ENCODE measurements at regions not wholly inside any gene's neighbourhood (a gene's known extent, or its start where the extent isn't known, plus 50 kb on each side); places are given as distances from the start of the nearest gene placed in this dataset.
"Not testable (repeated sequence)": the region's sequence is repeated elsewhere in the genome, so short reads cannot be mapped to it uniquely, and the experiment has no call there.

GRCh38 chr3:174365796-174366195 lies 493.3 kb upstream of the NAALADL2 start:
- no peak overlapping the region for H3K9ac ChIP-seq (ENCODE audit: low read depth in 1 of 2, low read length in 2 of 2)
- 92% methylated on average over 1 of the region's 1 CpG for WGBS
- DNase-seq (ENCODE audit: low spot score), result no peak
- no peak overlapping the region for H3K27ac ChIP-seq (ENCODE audit: low read depth in 1 of 2, low read length in 2 of 2)
- H3K36me3 ChIP-seq (ENCODE audit: control insufficient read depth in 4 of 4, insufficient read depth in 3 of 4, low read depth in 1 of 4, low read length in 3 of 4), result no peaks in the 10 kb centered on the region
- no peaks in the 10 kb centered on the region for H3K9me3 ChIP-seq (ENCODE audit: control insufficient read depth in 4 of 4, low read length in 3 of 4)
- no peaks in the 10 kb centered on the region for H3K4me1 ChIP-seq (ENCODE audit: control insufficient read depth in 4 of 4, insufficient read depth in 4 of 4, low read length in 3 of 4)
- H3K27me3 ChIP-seq (ENCODE audit: control insufficient read depth in 4 of 4, insufficient read depth in 4 of 4, low read length in 3 of 4), result peaks cover 0 to 2% (median 0%) of the 10 kb centered on the region in 4 donors
- TF ChIP-seq, protein P1, sequence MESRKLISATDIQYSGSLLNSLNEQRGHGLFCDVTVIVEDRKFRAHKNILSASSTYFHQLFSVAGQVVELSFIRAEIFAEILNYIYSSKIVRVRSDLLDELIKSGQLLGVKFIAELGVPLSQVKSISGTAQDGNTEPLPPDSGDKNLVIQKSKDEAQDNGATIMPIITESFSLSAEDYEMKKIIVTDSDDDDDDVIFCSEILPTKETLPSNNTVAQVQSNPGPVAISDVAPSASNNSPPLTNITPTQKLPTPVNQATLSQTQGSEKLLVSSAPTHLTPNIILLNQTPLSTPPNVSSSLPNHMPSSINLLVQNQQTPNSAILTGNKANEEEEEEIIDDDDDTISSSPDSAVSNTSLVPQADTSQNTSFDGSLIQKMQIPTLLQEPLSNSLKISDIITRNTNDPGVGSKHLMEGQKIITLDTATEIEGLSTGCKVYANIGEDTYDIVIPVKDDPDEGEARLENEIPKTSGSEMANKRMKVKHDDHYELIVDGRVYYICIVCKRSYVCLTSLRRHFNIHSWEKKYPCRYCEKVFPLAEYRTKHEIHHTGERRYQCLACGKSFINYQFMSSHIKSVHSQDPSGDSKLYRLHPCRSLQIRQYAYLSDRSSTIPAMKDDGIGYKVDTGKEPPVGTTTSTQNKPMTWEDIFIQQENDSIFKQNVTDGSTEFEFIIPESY (IDR thresholded peaks at IDR 0.05), result no peak
- TF ChIP-seq REST (IDR thresholded peaks at IDR 0.05), result no peak
- no peak for TF ChIP-seq FOXA1 (IDR thresholded peaks at IDR 0.05)
- TF ChIP-seq GABPA (IDR thresholded peaks at IDR 0.05 in 1 of 2, conservative IDR thresholded peaks at IDR 0.05 in 1 of 2), result no peak
- TF ChIP-seq SP1 (IDR thresholded peaks at IDR 0.05), result no peak
- TF ChIP-seq, protein P2, sequence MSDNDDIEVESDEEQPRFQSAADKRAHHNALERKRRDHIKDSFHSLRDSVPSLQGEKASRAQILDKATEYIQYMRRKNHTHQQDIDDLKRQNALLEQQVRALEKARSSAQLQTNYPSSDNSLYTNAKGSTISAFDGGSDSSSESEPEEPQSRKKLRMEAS (IDR thresholded peaks at IDR 0.05), result no peak
- no peak for TF ChIP-seq JUND (IDR thresholded peaks at IDR 0.05)
- TF ChIP-seq EGR1 (IDR thresholded peaks at IDR 0.05; ENCODE audit: low read depth in 2 of 2), result no peak
- TF ChIP-seq HNF4G (IDR thresholded peaks at IDR 0.05), result no peak
- no peak for TF ChIP-seq NR2F2 (IDR thresholded peaks at IDR 0.05)
- no peak for TF ChIP-seq YY1 (IDR thresholded peaks at IDR 0.05)
- H3K4me3 ChIP-seq (ENCODE audit: low read depth in 1 of 3, low read length in 3 of 3), result no peak overlapping the region

GRCh38 chr3:174366904-174367303 lies 492.2 kb upstream of the NAALADL2 start:
- not testable (repeated sequence) for DNase-seq (ENCODE audit: low spot score); H3K9ac ChIP-seq (ENCODE audit: low read depth in 1 of 2, low read length in 2 of 2); H3K27me3 ChIP-seq (ENCODE audit: control insufficient read depth in 4 of 4, insufficient read depth in 4 of 4, low read length in 3 of 4); H3K4me3 ChIP-seq (ENCODE audit: low read depth in 1 of 3, low read length in 3 of 3); H3K36me3 ChIP-seq (ENCODE audit: control insufficient read depth in 4 of 4, insufficient read depth in 3 of 4, low read depth in 1 of 4, low read length in 3 of 4); H3K4me1 ChIP-seq (ENCODE audit: control insufficient read depth in 4 of 4, insufficient read depth in 4 of 4, low read length in 3 of 4); H3K9me3 ChIP-seq (ENCODE audit: control insufficient read depth in 4 of 4, low read length in 3 of 4); H3K27ac ChIP-seq (ENCODE audit: low read depth in 1 of 2, low read length in 2 of 2)
- WGBS, result 74% methylated on average over 5 of the region's 5 CpGs

DNA sequence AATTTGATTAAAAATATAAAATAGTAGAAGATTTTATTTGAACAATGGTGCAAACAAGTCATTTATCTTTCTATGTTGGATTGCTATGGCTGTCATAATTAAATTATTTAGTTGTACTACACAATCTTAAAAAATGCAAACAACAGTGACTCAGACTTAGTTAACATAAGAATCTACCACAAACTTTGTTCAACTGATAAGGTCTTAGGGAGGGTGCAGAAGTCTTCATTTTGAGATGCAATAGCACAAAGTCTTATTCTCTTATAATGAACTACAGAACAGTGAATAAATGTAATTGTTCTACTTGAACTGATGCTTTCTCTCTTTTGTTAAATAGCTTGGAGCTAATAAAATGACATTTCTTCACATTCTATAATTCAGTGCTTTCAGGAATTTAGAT lies 482.8 kb upstream of the NAALADL2 start:
- TF ChIP-seq TAF1 (conservative IDR thresholded peaks at IDR 0.05), result no peak
- no peaks in the 10 kb centered on the region for H3K36me3 ChIP-seq (ENCODE audit: control insufficient read depth in 4 of 4, insufficient read depth in 3 of 4, low read depth in 1 of 4, low read length in 3 of 4)

More for the DNA sequence above, 482.8 kb upstream of the NAALADL2 start:
- H3K9ac ChIP-seq (ENCODE audit: low read depth in 1 of 2, low read length in 2 of 2), result no peak overlapping the region
- no peak overlapping the region for H3K4me3 ChIP-seq (ENCODE audit: low read depth in 1 of 3, low read length in 3 of 3)
- no peaks in the 10 kb centered on the region for H3K27me3 ChIP-seq (ENCODE audit: control insufficient read depth in 4 of 4, insufficient read depth in 4 of 4, low read length in 3 of 4)
- DNase-seq (ENCODE audit: low spot score), result no peak
- H3K27ac ChIP-seq (ENCODE audit: low read depth in 1 of 2, low read length in 2 of 2), result no peak overlapping the region
- H3K9me3 ChIP-seq (ENCODE audit: control insufficient read depth in 4 of 4, low read length in 3 of 4), result peaks cover 0 to 3% (median 0%) of the 10 kb centered on the region in 4 donors
- no peaks in the 10 kb centered on the region for H3K4me1 ChIP-seq (ENCODE audit: control insufficient read depth in 4 of 4, insufficient read depth in 4 of 4, low read length in 3 of 4)
